PFSK-1 (cell line): ENCODE measurements at regions not wholly inside any gene's neighbourhood (a gene's known extent, or its start where the extent isn't known, plus 50 kb on each side); places are given as distances from the start of the nearest gene placed in this dataset.

Source experiments
- FOXP2 ChIP-seq: optimal IDR thresholded peaks from 2 replicates; pipeline ENCODE3; 2011; ENCODE audit warnings: borderline replicate concordance, control low read depth, inconsistent platforms; ENCODE audit not compliant: insufficient read depth; ENCODE audit errors: extremely low read length, extremely low read depth
- POLR2AphosphoS5 ChIP-seq: IDR thresholded peaks from 2 replicates; pipeline ENCODE4 v1.6.1; 2012; ENCODE audit warnings: low read depth, mild to moderate bottlenecking, control low read depth, low read length, moderate library complexity
- SIN3A ChIP-seq: IDR thresholded peaks from 2 replicates; pipeline ENCODE4 v1.6.1; 2012; ENCODE audit warnings: mild to moderate bottlenecking, low read length, moderate library complexity, borderline replicate concordance; ENCODE audit not compliant: insufficient read depth
- TAF1 ChIP-seq: IDR thresholded peaks from 2 replicates; pipeline ENCODE4 v1.6.1; 2012; ENCODE audit warnings: low read length, control low read depth, borderline replicate concordance; ENCODE audit not compliant: insufficient read depth
- TF ChIP-seq, protein P1 (sequence below), 2 experiments: IDR thresholded peaks; 2 replicates each; pipeline versions ENCODE4 v1.6.1 to v1.8.0; 2011 to 2012; ENCODE audit warnings: low read depth in 2 of 2, low read length in 2 of 2, control low read depth in 1 of 2, inconsistent platforms in 1 of 2, mild to moderate bottlenecking in 1 of 2, moderate library complexity in 1 of 2; ENCODE audit not compliant: insufficient read depth in 1 of 2

DNA sequence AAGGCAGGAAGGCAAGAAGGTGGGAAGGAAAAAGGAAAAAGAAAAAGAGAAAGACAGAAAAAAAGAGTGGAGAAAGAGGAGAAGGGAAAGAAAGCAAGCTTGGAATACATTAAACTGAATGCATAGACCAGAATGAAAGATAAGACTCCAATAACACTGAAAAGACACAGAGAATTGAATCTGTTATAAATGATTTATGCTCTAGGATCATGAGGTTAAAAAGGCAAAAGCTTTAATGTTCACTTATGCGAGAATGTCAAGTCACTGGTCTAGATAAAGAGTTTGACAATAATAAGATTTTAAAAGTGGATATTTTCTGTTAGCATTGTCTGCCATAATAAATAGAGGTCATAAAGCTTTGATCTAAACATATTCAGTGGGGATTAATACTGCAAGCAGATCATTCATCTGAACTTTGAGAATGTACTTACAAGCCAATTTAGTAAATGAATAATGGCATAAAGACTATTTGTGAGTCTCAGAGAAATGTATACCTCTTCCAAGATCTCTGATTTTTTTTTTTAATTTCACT is 1069.2 kb upstream of the SLC39A10 start:
- TF ChIP-seq POLR2AphosphoS5 = no peak
- TF ChIP-seq TAF1 = no peak
- no peak for TF ChIP-seq SIN3A
- TF ChIP-seq FOXP2 = no peak
- TF ChIP-seq, protein P1, sequence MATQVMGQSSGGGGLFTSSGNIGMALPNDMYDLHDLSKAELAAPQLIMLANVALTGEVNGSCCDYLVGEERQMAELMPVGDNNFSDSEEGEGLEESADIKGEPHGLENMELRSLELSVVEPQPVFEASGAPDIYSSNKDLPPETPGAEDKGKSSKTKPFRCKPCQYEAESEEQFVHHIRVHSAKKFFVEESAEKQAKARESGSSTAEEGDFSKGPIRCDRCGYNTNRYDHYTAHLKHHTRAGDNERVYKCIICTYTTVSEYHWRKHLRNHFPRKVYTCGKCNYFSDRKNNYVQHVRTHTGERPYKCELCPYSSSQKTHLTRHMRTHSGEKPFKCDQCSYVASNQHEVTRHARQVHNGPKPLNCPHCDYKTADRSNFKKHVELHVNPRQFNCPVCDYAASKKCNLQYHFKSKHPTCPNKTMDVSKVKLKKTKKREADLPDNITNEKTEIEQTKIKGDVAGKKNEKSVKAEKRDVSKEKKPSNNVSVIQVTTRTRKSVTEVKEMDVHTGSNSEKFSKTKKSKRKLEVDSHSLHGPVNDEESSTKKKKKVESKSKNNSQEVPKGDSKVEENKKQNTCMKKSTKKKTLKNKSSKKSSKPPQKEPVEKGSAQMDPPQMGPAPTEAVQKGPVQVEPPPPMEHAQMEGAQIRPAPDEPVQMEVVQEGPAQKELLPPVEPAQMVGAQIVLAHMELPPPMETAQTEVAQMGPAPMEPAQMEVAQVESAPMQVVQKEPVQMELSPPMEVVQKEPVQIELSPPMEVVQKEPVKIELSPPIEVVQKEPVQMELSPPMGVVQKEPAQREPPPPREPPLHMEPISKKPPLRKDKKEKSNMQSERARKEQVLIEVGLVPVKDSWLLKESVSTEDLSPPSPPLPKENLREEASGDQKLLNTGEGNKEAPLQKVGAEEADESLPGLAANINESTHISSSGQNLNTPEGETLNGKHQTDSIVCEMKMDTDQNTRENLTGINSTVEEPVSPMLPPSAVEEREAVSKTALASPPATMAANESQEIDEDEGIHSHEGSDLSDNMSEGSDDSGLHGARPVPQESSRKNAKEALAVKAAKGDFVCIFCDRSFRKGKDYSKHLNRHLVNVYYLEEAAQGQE (IDR thresholded peaks at IDR 0.05; ENCODE audit: insufficient read depth in 1 of 2, low read depth in 2 of 2, low read length in 2 of 2) = no peak

DNA sequence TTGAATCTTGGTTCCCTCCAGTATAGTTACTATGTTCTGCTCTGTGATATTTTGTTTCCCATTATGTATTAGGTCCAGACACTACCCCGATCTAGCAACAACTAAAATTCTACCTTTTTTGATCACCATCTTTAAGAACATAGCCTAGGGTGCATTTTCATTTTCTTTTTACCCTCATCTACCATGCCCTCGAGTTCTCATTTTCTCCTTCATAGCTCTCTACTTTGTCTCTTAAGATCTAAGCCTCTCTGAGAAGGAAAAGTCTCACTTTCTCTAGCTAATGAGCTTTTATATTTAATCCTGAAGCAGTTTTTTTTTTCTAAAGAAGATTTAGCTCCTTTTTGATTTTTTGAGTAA is 1089.4 kb upstream of the SLC39A10 start:
- TF ChIP-seq, protein P1 (IDR thresholded peaks at IDR 0.05; ENCODE audit: insufficient read depth in 1 of 2, low read depth in 2 of 2, low read length in 2 of 2) = no peak
- TF ChIP-seq TAF1 (no peak), POLR2AphosphoS5 (no peak)

DNA sequence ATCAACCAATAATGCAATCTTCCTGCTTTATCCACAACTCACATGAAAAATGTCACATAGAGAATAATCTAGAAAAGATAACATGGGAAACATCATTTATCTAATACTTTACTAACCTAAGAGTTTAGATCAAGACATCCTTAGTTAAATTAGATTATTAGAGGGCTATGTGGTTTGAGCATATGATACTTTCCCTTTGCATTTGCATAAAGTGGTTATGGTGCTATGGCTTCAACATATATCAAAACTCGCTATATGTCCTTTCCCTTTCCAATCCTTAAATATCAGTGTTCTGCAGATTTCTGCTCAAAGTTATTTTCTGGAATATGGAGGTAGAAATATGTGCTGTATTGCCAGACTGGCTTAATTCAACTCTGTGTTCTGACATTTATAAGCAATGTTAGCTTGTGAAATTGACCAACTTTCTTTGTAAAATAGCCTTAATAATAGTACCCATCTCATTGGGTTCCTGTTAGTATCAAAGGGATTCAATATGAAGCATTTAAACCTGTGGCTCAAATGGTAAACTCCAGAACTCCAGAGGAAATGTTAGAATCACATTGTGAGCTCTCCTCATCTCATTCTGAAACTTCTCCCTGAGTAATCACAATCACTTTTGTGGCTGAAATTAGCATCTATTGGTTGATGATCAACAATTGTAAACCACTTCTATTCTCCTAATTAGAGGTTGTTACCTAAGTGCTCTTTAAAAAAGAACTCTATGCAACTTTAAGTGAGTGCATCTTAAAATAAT is 1089.9 kb upstream of the SLC39A10 start:
- TF ChIP-seq, protein P1 (IDR thresholded peaks at IDR 0.05; ENCODE audit: insufficient read depth in 1 of 2, low read depth in 2 of 2, low read length in 2 of 2) = no peak
- TF ChIP-seq TAF1 = no peak
- no peak for TF ChIP-seq FOXP2
- TF ChIP-seq SIN3A = no peak
- TF ChIP-seq POLR2AphosphoS5 = no peak

DNA sequence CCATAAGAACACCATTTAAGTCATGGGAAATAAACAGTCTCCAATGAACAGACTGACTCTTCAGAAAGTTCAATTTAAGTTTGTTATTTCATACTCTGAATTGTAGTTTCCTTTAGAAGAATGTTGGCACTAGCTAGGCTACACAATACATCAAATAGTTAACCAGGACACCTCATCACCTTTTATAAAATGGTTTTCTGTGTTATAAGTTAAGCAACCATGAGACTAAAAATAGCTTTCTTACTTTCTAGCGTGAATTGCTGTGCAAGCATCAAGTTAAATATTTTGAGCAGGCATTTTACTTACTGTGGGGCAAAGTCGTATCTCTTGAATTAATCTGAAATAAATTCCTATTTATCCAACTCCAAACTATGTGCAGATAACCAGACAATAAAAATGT is 1092.6 kb upstream of the SLC39A10 start:
- TF ChIP-seq TAF1 (no peak), SIN3A (no peak), FOXP2 (no peak), POLR2AphosphoS5 (no peak)
- TF ChIP-seq, protein P1 (IDR thresholded peaks at IDR 0.05; ENCODE audit: insufficient read depth in 1 of 2, low read depth in 2 of 2, low read length in 2 of 2) = no peak

DNA sequence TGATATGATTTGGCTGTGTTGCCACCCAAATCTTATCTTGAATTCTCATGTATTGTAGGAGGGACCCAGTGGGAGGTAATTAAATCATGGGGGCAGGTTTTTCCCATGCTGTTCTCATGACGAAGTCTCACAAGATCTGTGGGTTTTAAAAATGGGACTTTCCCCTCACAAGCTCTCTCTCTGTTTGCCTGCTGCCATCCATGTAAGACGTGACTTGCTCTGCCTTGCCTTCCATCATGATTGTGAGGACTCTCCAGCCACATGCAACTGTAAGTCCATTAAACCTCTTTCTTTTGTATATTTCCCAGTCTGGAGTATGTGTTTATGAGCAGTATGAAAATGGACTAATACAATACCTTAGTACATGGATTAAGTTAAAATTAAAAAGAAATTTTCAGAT is 1094.7 kb upstream of the SLC39A10 start:
- TF ChIP-seq FOXP2 (no peak), POLR2AphosphoS5 (no peak), SIN3A (no peak), TAF1 (no peak)
- TF ChIP-seq, protein P1 (IDR thresholded peaks at IDR 0.05; ENCODE audit: insufficient read depth in 1 of 2, low read depth in 2 of 2, low read length in 2 of 2) = no peak
